ENCODE measurements at regions not wholly inside any gene's neighbourhood (a gene's known extent, or its start where the extent isn't known, plus 50 kb on each side); places are given as distances from the start of the nearest gene placed in this dataset.
"Not testable (repeated sequence)": the region's sequence is repeated elsewhere in the genome, so short reads cannot be mapped to it uniquely, and the experiment has no call there.

GRCh38 chr12:46659032-46659650 lies 166.7 kb downstream of the SLC38A4 start:
- Histone ChIP-seq H3K27ac (ENCODE audit: poor library complexity, severe bottlenecking) (no peak overlapping the region), H3K27me3 (ENCODE audit: insufficient read depth, poor library complexity, severe bottlenecking) (no peaks in the 10 kb centered on the region), H3K36me3 (ENCODE audit: low read depth) (no peaks in the 10 kb centered on the region), H3K4me3 (ENCODE audit: severe bottlenecking) (no peak overlapping the region), H3K9me3 (ENCODE audit: severe bottlenecking) (no peaks in the 10 kb centered on the region), H3K4me1 (ENCODE audit: insufficient read depth, poor library complexity, severe bottlenecking) (peaks cover 37% of the 10 kb centered on the region)
- ATAC-seq (ENCODE audit: low read depth), result no peak
- no peak for DNase-seq (ENCODE audit: low spot score)
- TF ChIP-seq, protein P1, sequence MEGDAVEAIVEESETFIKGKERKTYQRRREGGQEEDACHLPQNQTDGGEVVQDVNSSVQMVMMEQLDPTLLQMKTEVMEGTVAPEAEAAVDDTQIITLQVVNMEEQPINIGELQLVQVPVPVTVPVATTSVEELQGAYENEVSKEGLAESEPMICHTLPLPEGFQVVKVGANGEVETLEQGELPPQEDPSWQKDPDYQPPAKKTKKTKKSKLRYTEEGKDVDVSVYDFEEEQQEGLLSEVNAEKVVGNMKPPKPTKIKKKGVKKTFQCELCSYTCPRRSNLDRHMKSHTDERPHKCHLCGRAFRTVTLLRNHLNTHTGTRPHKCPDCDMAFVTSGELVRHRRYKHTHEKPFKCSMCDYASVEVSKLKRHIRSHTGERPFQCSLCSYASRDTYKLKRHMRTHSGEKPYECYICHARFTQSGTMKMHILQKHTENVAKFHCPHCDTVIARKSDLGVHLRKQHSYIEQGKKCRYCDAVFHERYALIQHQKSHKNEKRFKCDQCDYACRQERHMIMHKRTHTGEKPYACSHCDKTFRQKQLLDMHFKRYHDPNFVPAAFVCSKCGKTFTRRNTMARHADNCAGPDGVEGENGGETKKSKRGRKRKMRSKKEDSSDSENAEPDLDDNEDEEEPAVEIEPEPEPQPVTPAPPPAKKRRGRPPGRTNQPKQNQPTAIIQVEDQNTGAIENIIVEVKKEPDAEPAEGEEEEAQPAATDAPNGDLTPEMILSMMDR (IDR thresholded peaks at IDR 0.05; ENCODE audit: poor library complexity, severe bottlenecking), result no peak

- peaks cover 23% of the 10 kb centered on the region for H3K4me1 ChIP-seq (ENCODE audit: insufficient read depth, poor library complexity, severe bottlenecking)
- no peaks in the 10 kb centered on the region for H3K9me3 ChIP-seq (ENCODE audit: severe bottlenecking)
- no peaks in the 10 kb centered on the region for H3K36me3 ChIP-seq (ENCODE audit: low read depth)
- no peak for DNase-seq (ENCODE audit: low spot score)
- TF ChIP-seq, protein P1 (IDR thresholded peaks at IDR 0.05; ENCODE audit: poor library complexity, severe bottlenecking), result no peak
- no peak for ATAC-seq (ENCODE audit: low read depth)
- H3K27ac ChIP-seq (ENCODE audit: poor library complexity, severe bottlenecking), result no peak overlapping the region
- H3K27me3 ChIP-seq (ENCODE audit: insufficient read depth, poor library complexity, severe bottlenecking), result no peaks in the 10 kb centered on the region
- no peak overlapping the region for H3K4me3 ChIP-seq (ENCODE audit: severe bottlenecking)
These were observed 168.1 kb downstream of the SLC38A4 start for GRCh38 chr12:46657453-46658411.

DNA sequence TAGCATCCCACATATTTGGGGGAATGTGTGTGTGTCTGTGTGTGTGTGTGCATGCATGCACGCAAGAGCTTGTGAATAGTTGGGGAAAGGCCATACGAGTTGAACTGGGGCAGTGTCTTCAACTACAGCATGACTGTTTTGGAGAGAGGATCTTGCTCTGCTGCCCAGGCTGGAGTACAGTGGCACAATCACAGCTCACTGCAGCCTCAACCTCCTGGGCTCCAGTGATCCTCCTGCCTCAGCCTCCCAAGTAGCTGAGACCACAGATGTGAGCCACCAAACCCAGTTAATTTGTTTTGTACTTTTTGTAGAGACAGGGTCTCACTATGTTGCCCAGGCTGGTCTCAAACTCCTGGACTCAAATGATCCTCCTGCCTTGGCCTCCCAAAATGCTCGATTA lies 169.8 kb downstream of the SLC38A4 start:
- not testable (repeated sequence) for H3K27ac ChIP-seq (ENCODE audit: poor library complexity, severe bottlenecking); H3K4me3 ChIP-seq (ENCODE audit: severe bottlenecking); DNase-seq (ENCODE audit: low spot score); H3K36me3 ChIP-seq (ENCODE audit: low read depth); ATAC-seq (ENCODE audit: low read depth); H3K27me3 ChIP-seq (ENCODE audit: insufficient read depth, poor library complexity, severe bottlenecking); H3K9me3 ChIP-seq (ENCODE audit: severe bottlenecking)
- peaks cover 13% of the 10 kb centered on the region for H3K4me1 ChIP-seq (ENCODE audit: insufficient read depth, poor library complexity, severe bottlenecking)

DNA sequence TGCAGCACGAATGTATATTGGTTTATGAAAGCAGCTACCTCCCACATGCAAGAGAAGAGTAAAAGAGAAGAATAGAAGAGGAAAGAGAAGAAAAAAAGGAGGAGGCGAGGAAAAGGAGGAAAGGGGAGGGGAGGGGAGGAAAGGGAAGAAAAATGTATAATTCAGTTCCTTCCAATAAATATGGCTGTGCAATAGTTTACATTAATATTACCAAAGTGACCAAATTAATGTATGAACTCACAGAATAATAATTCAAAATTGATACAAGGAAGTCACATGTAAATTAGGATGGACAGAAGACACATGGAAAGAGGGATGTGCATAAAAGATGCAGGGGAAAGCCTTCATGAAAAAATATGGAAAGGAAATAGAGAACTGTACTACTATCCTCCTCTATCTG lies 172.5 kb downstream of the SLC38A4 start:
- TF ChIP-seq, protein P1 (IDR thresholded peaks at IDR 0.05; ENCODE audit: poor library complexity, severe bottlenecking), result no peak
- DNase-seq (ENCODE audit: low spot score) (no peak), ATAC-seq (ENCODE audit: low read depth) (no peak)
- Histone ChIP-seq H3K27me3 (ENCODE audit: insufficient read depth, poor library complexity, severe bottlenecking) (no peaks in the 10 kb centered on the region), H3K27ac (ENCODE audit: poor library complexity, severe bottlenecking) (no peak overlapping the region), H3K36me3 (ENCODE audit: low read depth) (no peaks in the 10 kb centered on the region), H3K4me1 (ENCODE audit: insufficient read depth, poor library complexity, severe bottlenecking) (no peaks in the 10 kb centered on the region), H3K9me3 (ENCODE audit: severe bottlenecking) (no peaks in the 10 kb centered on the region), H3K4me3 (ENCODE audit: severe bottlenecking) (no peak overlapping the region)

- Histone ChIP-seq H3K36me3 (ENCODE audit: low read depth) (no peaks in the 10 kb centered on the region), H3K27ac (ENCODE audit: poor library complexity, severe bottlenecking) (no peak overlapping the region), H3K9me3 (ENCODE audit: severe bottlenecking) (no peaks in the 10 kb centered on the region), H3K4me3 (ENCODE audit: severe bottlenecking) (no peak overlapping the region), H3K27me3 (ENCODE audit: insufficient read depth, poor library complexity, severe bottlenecking) (no peaks in the 10 kb centered on the region), H3K4me1 (ENCODE audit: insufficient read depth, poor library complexity, severe bottlenecking) (no peaks in the 10 kb centered on the region)
- ATAC-seq (ENCODE audit: low read depth) (no peak), DNase-seq (ENCODE audit: low spot score) (no peak)
- TF ChIP-seq, protein P1 (IDR thresholded peaks at IDR 0.05; ENCODE audit: poor library complexity, severe bottlenecking), result no peak
These were observed 173.1 kb downstream of the SLC38A4 start for GRCh38 chr12:46652692-46653091.

All from RWPE2 (cell line).